HG03066 (cell line): ENCODE measurements at regions not wholly inside any gene's neighbourhood (a gene's known extent, or its start where the extent isn't known, plus 50 kb on each side); places are given as distances from the start of the nearest gene placed in this dataset.
A peak's percentile ranks its signal among the peaks of the same experiment; 100 is the strongest.
"Not testable (repeated sequence)": the region's sequence is repeated elsewhere in the genome, so short reads cannot be mapped to it uniquely, and the experiment has no call there.

ENCODE experiments used
- ATAC-seq: cut with Tn5 transposase; IDR thresholded peaks from one replicate; pipeline ENCODE4 v1.9.1; 2021; ENCODE audit warnings: low read depth; ENCODE audit not compliant: unreplicated experiment

GRCh38 chr3:71944482-71945065 is 159.6 kb upstream of the PROK2 start:
- ATAC-seq, result no peak

- no peak for ATAC-seq
These were observed 157.7 kb upstream of the PROK2 start for GRCh38 chr3:71942432-71943187.

- ATAC-seq, result no peak
These were observed 155.5 kb upstream of the PROK2 start for GRCh38 chr3:71940486-71940885.

- ATAC-seq, result not testable (repeated sequence)
These were observed 153.1 kb upstream of the PROK2 start for GRCh38 chr3:71938081-71938480.

GRCh38 chr3:71936681-71937080 is 151.7 kb upstream of the PROK2 start:
- no peak for ATAC-seq

GRCh38 chr3:71934520-71935270 is 149.7 kb upstream of the PROK2 start:
- no peak for ATAC-seq

- ATAC-seq, result no peak
These were observed 147.0 kb upstream of the PROK2 start for GRCh38 chr3:71931922-71932321.

- ATAC-seq, result no peak
These were observed 145.4 kb upstream of the PROK2 start for GRCh38 chr3:71930056-71930991.

GRCh38 chr3:71928212-71928611 is 143.3 kb upstream of the PROK2 start:
- ATAC-seq, result no peak

- no peak for ATAC-seq
These were observed 142.6 kb upstream of the PROK2 start for GRCh38 chr3:71927505-71928066.

- no peak for ATAC-seq
These were observed 141.7 kb upstream of the PROK2 start for GRCh38 chr3:71926616-71927015.

GRCh38 chr3:71926262-71926600 is 141.3 kb upstream of the PROK2 start:
- peak; percentile 54 for ATAC-seq

GRCh38 chr3:71925511-71926261 is 140.7 kb upstream of the PROK2 start:
- peak; percentile 32 for ATAC-seq

- no peak for ATAC-seq
These were observed 139.8 kb upstream of the PROK2 start for GRCh38 chr3:71924721-71925120.

- no peak for ATAC-seq
These were observed 136.1 kb upstream of the PROK2 start for GRCh38 chr3:71921036-71921435.

GRCh38 chr3:71919572-71919971 is 134.6 kb upstream of the PROK2 start:
- ATAC-seq, result no peak

- ATAC-seq, result no peak
These were observed 132.6 kb upstream of the PROK2 start for GRCh38 chr3:71917545-71917944.

- no peak for ATAC-seq
These were observed 131.9 kb upstream of the PROK2 start for GRCh38 chr3:71916747-71917369.

- ATAC-seq, result no peak
These were observed 128.0 kb upstream of the PROK2 start for GRCh38 chr3:71912839-71913495.
